IgD-negative memory B cell (primary cell): ENCODE measurements at regions not wholly inside any gene's neighbourhood (a gene's known extent, or its start where the extent isn't known, plus 50 kb on each side); places are given as distances from the start of the nearest gene placed in this dataset.

Experiments
- H3K27ac Mint-ChIP-seq, 3 donors: one replicate each; pipeline ENCODE4 v1.8.0; 2020 to 2022; ENCODE audit warnings: mild to moderate bottlenecking in 3 of 3, mixed read lengths in 3 of 3, moderate library complexity in 1 of 3
- H3K27me3 Mint-ChIP-seq: one replicate; pipeline ENCODE4 v1.8.0; 2021; ENCODE audit warnings: mixed read lengths
- H3K36me3 Mint-ChIP-seq: one replicate; pipeline ENCODE4 v1.8.0; 2020; ENCODE audit warnings: mild to moderate bottlenecking, mixed read lengths
- H3K4me1 Mint-ChIP-seq, 3 donors: one replicate each; pipeline ENCODE4 v1.8.0; 2020 to 2022; ENCODE audit warnings: mixed read lengths in 3 of 3, mild to moderate bottlenecking in 1 of 3
- H3K4me3 Mint-ChIP-seq, 4 donors: one replicate each; pipeline ENCODE4 v1.8.0; 2020 to 2022; ENCODE audit warnings: mild to moderate bottlenecking in 4 of 4, mixed read lengths in 4 of 4, moderate library complexity in 3 of 4
- H3K9me3 Mint-ChIP-seq, 3 donors: one replicate each; pipeline ENCODE4 v1.8.0; 2020 to 2021; ENCODE audit warnings: mixed read lengths in 3 of 3, mild to moderate bottlenecking in 1 of 3

GRCh38 chr10:25076506-25077177, 60.2 kb downstream of the THNSL1 start:
- Mint-ChIP-seq H3K36me3 (no peaks in the 10 kb centered on the region), H3K4me3 (no peak overlapping the region), H3K9me3 (no peaks in the 10 kb centered on the region), H3K27me3 (peaks cover 5% of the 10 kb centered on the region), H3K4me1 (peaks cover 0 to 5% (median 4%) of the 10 kb centered on the region in 3 donors), H3K27ac (no peak overlapping the region)

- Mint-ChIP-seq H3K36me3 (no peaks in the 10 kb centered on the region), H3K4me1 (peaks cover 0 to 4% (median 3%) of the 10 kb centered on the region in 3 donors), H3K9me3 (no peaks in the 10 kb centered on the region), H3K27ac (peak overlapping the region in 1 of 3 donors; percentile 41), H3K27me3 (peaks cover 6% of the 10 kb centered on the region), H3K4me3 (no peak overlapping the region)
Measured at GRCh38 chr10:25078658-25079431, 62.4 kb downstream of the THNSL1 start.

GRCh38 chr10:25080880-25081581, 64.6 kb downstream of the THNSL1 start:
- Mint-ChIP-seq H3K4me1 (peaks cover 0 to 4% (median 3%) of the 10 kb centered on the region in 3 donors), H3K9me3 (no peaks in the 10 kb centered on the region), H3K27me3 (peaks cover 3% of the 10 kb centered on the region), H3K27ac (no peak overlapping the region), H3K36me3 (no peaks in the 10 kb centered on the region), H3K4me3 (no peak overlapping the region)

GRCh38 chr10:25082276-25083204, 66.1 kb downstream of the THNSL1 start:
- H3K36me3 Mint-ChIP-seq, result no peaks in the 10 kb centered on the region
- peaks cover 3% of the 10 kb centered on the region for H3K27me3 Mint-ChIP-seq
- H3K4me3 Mint-ChIP-seq, result no peak overlapping the region
- H3K27ac Mint-ChIP-seq, result no peak overlapping the region
- H3K4me1 Mint-ChIP-seq, result peaks cover 0 to 4% (median 3%) of the 10 kb centered on the region in 3 donors
- H3K9me3 Mint-ChIP-seq, result no peaks in the 10 kb centered on the region

- peaks cover 0 to 2% (median 0%) of the 10 kb centered on the region in 3 donors for H3K9me3 Mint-ChIP-seq
- no peak overlapping the region for H3K4me3 Mint-ChIP-seq
- no peaks in the 10 kb centered on the region for H3K36me3 Mint-ChIP-seq
- peaks cover 0 to 4% (median 3%) of the 10 kb centered on the region in 3 donors for H3K4me1 Mint-ChIP-seq
- peak overlapping the region in 1 of 3 donors; percentile 68 for H3K27ac Mint-ChIP-seq
- peaks cover 3% of the 10 kb centered on the region for H3K27me3 Mint-ChIP-seq
Measured at GRCh38 chr10:25083546-25084111, 67.2 kb downstream of the THNSL1 start.

- peaks cover 0 to 4% (median 3%) of the 10 kb centered on the region in 3 donors for H3K4me1 Mint-ChIP-seq
- H3K9me3 Mint-ChIP-seq, result peaks cover 0 to 2% (median 0%) of the 10 kb centered on the region in 3 donors
- H3K27me3 Mint-ChIP-seq, result peaks cover 3% of the 10 kb centered on the region
- no peaks in the 10 kb centered on the region for H3K36me3 Mint-ChIP-seq
- no peak overlapping the region for H3K4me3 Mint-ChIP-seq
- H3K27ac Mint-ChIP-seq, result no peak overlapping the region
Measured at GRCh38 chr10:25084447-25084846, 68.0 kb downstream of the THNSL1 start.

GRCh38 chr10:25094590-25094989, 78.2 kb downstream of the THNSL1 start:
- Mint-ChIP-seq H3K27me3 (peaks cover 8% of the 10 kb centered on the region), H3K36me3 (no peaks in the 10 kb centered on the region), H3K9me3 (peaks cover 8 to 31% (median 10%) of the 10 kb centered on the region in 3 donors), H3K27ac (no peak overlapping the region), H3K4me1 (no peaks in the 10 kb centered on the region), H3K4me3 (no peak overlapping the region)

GRCh38 chr10:25097669-25098411, 77.0 kb upstream of the GPR158 start:
- peaks cover 5 to 20% (median 10%) of the 10 kb centered on the region in 3 donors for H3K9me3 Mint-ChIP-seq
- H3K27ac Mint-ChIP-seq, result no peak overlapping the region
- H3K36me3 Mint-ChIP-seq, result no peaks in the 10 kb centered on the region
- H3K4me3 Mint-ChIP-seq, result no peak overlapping the region
- H3K4me1 Mint-ChIP-seq, result no peaks in the 10 kb centered on the region
- peaks cover 10% of the 10 kb centered on the region for H3K27me3 Mint-ChIP-seq

- Mint-ChIP-seq H3K36me3 (no peaks in the 10 kb centered on the region), H3K4me1 (no peaks in the 10 kb centered on the region), H3K4me3 (no peak overlapping the region), H3K9me3 (peaks cover 0 to 3% (median 0%) of the 10 kb centered on the region in 3 donors), H3K27ac (no peak overlapping the region), H3K27me3 (peaks cover 10% of the 10 kb centered on the region)
Measured at GRCh38 chr10:25100141-25100540, 74.7 kb upstream of the GPR158 start.

- Mint-ChIP-seq H3K4me1 (no peaks in the 10 kb centered on the region), H3K27ac (no peak overlapping the region), H3K4me3 (no peak overlapping the region), H3K36me3 (no peaks in the 10 kb centered on the region), H3K27me3 (peaks cover 10% of the 10 kb centered on the region), H3K9me3 (peaks cover 0 to 3% (median 0%) of the 10 kb centered on the region in 3 donors)
Measured at GRCh38 chr10:25101461-25102146, 73.2 kb upstream of the GPR158 start.

- H3K4me1 Mint-ChIP-seq, result no peaks in the 10 kb centered on the region
- no peak overlapping the region for H3K4me3 Mint-ChIP-seq
- no peak overlapping the region for H3K27ac Mint-ChIP-seq
- H3K36me3 Mint-ChIP-seq, result no peaks in the 10 kb centered on the region
- H3K27me3 Mint-ChIP-seq, result peaks cover 6% of the 10 kb centered on the region
- no peaks in the 10 kb centered on the region for H3K9me3 Mint-ChIP-seq
Measured at GRCh38 chr10:25102147-25102822, 72.5 kb upstream of the GPR158 start.

- H3K9me3 Mint-ChIP-seq, result no peaks in the 10 kb centered on the region
- no peak overlapping the region for H3K4me3 Mint-ChIP-seq
- no peaks in the 10 kb centered on the region for H3K36me3 Mint-ChIP-seq
- peaks cover 4% of the 10 kb centered on the region for H3K27me3 Mint-ChIP-seq
- peak overlapping the region in 1 of 3 donors; percentile 48 for H3K27ac Mint-ChIP-seq
- H3K4me1 Mint-ChIP-seq, result no peaks in the 10 kb centered on the region
Measured at GRCh38 chr10:25103703-25104102, 71.1 kb upstream of the GPR158 start.

GRCh38 chr10:25104441-25104840, 70.4 kb upstream of the GPR158 start:
- no peaks in the 10 kb centered on the region for H3K9me3 Mint-ChIP-seq
- H3K27me3 Mint-ChIP-seq, result peaks cover 4% of the 10 kb centered on the region
- H3K4me1 Mint-ChIP-seq, result no peaks in the 10 kb centered on the region
- H3K4me3 Mint-ChIP-seq, result no peak overlapping the region
- no peaks in the 10 kb centered on the region for H3K36me3 Mint-ChIP-seq
- H3K27ac Mint-ChIP-seq, result no peak overlapping the region
